ENCODE measurements at regions not wholly inside any gene's neighbourhood (a gene's known extent, or its start where the extent isn't known, plus 50 kb on each side); places are given as distances from the start of the nearest gene placed in this dataset.

DNA sequence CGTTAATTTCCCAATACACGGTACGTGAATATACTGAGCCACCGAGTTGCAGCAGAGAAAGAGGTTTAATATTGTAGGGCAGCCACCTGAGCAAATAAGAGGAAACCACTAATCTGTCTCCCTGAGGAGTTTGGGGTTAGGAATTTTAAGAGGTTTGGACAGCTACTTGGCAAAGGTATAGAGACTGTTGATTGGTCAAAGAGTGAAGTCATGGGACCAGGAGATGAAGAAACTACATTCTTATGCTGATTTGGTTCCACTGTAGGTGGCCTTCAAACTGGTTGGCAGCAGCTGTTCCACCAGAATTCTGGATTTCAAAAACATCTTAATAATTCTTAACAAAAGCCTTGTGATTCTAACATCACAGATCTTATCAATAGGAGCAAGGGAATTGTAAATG is 485.4 kb upstream of the PRMT6 start:
- TF ChIP-seq, protein P1, sequence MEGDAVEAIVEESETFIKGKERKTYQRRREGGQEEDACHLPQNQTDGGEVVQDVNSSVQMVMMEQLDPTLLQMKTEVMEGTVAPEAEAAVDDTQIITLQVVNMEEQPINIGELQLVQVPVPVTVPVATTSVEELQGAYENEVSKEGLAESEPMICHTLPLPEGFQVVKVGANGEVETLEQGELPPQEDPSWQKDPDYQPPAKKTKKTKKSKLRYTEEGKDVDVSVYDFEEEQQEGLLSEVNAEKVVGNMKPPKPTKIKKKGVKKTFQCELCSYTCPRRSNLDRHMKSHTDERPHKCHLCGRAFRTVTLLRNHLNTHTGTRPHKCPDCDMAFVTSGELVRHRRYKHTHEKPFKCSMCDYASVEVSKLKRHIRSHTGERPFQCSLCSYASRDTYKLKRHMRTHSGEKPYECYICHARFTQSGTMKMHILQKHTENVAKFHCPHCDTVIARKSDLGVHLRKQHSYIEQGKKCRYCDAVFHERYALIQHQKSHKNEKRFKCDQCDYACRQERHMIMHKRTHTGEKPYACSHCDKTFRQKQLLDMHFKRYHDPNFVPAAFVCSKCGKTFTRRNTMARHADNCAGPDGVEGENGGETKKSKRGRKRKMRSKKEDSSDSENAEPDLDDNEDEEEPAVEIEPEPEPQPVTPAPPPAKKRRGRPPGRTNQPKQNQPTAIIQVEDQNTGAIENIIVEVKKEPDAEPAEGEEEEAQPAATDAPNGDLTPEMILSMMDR (IDR thresholded peaks at IDR 0.05), result no peak
- no peak for TF ChIP-seq EP300 (IDR thresholded peaks at IDR 0.05)
